ENCODE measurements at regions not wholly inside any gene's neighbourhood (a gene's known extent, or its start where the extent isn't known, plus 50 kb on each side); places are given as distances from the start of the nearest gene placed in this dataset.

GRCh38 chr4:84243685-84244084 is 255.4 kb downstream of the NKX6-1 start:
- no peak for TF ChIP-seq CTCF (IDR thresholded peaks at IDR 0.05)
- TF ChIP-seq REST (IDR thresholded peaks at IDR 0.05; ENCODE audit: insufficient read depth in 1 of 2, low read depth in 2 of 2, low read length in 1 of 2), result no peak
- TF ChIP-seq SIN3A (IDR thresholded peaks at IDR 0.05; ENCODE audit: borderline replicate concordance, insufficient read depth, low read depth, low read length), result no peak
- TF ChIP-seq POLR2AphosphoS5 (IDR thresholded peaks at IDR 0.05; ENCODE audit: low read depth, low read length), result no peak
- no peak for TF ChIP-seq TCF7L2 (IDR thresholded peaks at IDR 0.05; ENCODE audit: low read depth, low read length)
